ENCODE measurements at regions not wholly inside any gene's neighbourhood (a gene's known extent, or its start where the extent isn't known, plus 50 kb on each side); places are given as distances from the start of the nearest gene placed in this dataset.

GRCh38 chr19:33962161-33962560 lies 165.5 kb downstream of the KCTD15 start:
- POLR2A ChIA-PET: no interaction called here
- intact Hi-C loops (cut with DNase I, micrococcal nuclease): no loop called here

GRCh38 chr19:33963514-33963913 lies 166.8 kb downstream of the KCTD15 start:
- Mint-ChIP-seq H3K27ac (no peak overlapping the region), H3K4me3 (no peak overlapping the region), H3K9me3 (peaks cover 3% of the 10 kb centered on the region), H3K4me1 (ENCODE audit: low read depth) (no peaks in the 10 kb centered on the region), H3K27me3 (peaks cover 29% of the 10 kb centered on the region), H3K36me3 (ENCODE audit: low read depth) (no peaks in the 10 kb centered on the region)
- no peak overlapping the region for H3K27ac ChIP-seq (ENCODE audit: low read depth in 1 of 2, low read length in 2 of 2)
- no peaks in the 10 kb centered on the region for H3K4me1 ChIP-seq (ENCODE audit: insufficient read depth, low read length)
- intact Hi-C loops (cut with DNase I, micrococcal nuclease): no loop called here
- no peaks in the 10 kb centered on the region for H3K27me3 ChIP-seq (ENCODE audit: control insufficient read depth in 1 of 2, insufficient read depth in 2 of 2, low read length in 2 of 2)
- POLR2A ChIA-PET: no interaction called here
- TF ChIP-seq CTCF (IDR thresholded peaks at IDR 0.05): no peak
- ATAC-seq (ENCODE audit: poor library complexity): no peak
- CTCF ChIA-PET: no interaction called here
- H3K4me3 ChIP-seq (ENCODE audit: low read length): no peak overlapping the region
- DNase-seq: no peak
- H3K36me3 ChIP-seq (ENCODE audit: insufficient read depth, low read length): no peaks in the 10 kb centered on the region
- H3K9me3 ChIP-seq (ENCODE audit: control insufficient read depth in 1 of 2, insufficient read depth in 1 of 2, low read length in 2 of 2): peaks cover 0 to 14% of the 10 kb centered on the region in 2 experiments

More at GRCh38 chr19:33962161-33962560, 165.5 kb downstream of the KCTD15 start:
- H3K27me3 ChIP-seq (ENCODE audit: control insufficient read depth in 1 of 2, insufficient read depth in 2 of 2, low read length in 2 of 2): no peaks in the 10 kb centered on the region
- no peaks in the 10 kb centered on the region for H3K4me1 ChIP-seq (ENCODE audit: insufficient read depth, low read length)
- Mint-ChIP-seq H3K27ac (no peak overlapping the region), H3K36me3 (ENCODE audit: low read depth) (no peaks in the 10 kb centered on the region), H3K4me3 (no peak overlapping the region), H3K4me1 (ENCODE audit: low read depth) (no peaks in the 10 kb centered on the region), H3K9me3 (peaks cover 3% of the 10 kb centered on the region), H3K27me3 (peaks cover 34% of the 10 kb centered on the region)
- H3K4me3 ChIP-seq (ENCODE audit: low read length): no peak overlapping the region
- no peak for ATAC-seq (ENCODE audit: poor library complexity)
- TF ChIP-seq CTCF (IDR thresholded peaks at IDR 0.05): no peak
- no peak overlapping the region for H3K27ac ChIP-seq (ENCODE audit: low read depth in 1 of 2, low read length in 2 of 2)
- H3K9me3 ChIP-seq (ENCODE audit: control insufficient read depth in 1 of 2, insufficient read depth in 1 of 2, low read length in 2 of 2): peaks cover 0 to 9% of the 10 kb centered on the region in 2 experiments
- CTCF ChIA-PET: no interaction called here
- no peak for DNase-seq
- H3K36me3 ChIP-seq (ENCODE audit: insufficient read depth, low read length): no peaks in the 10 kb centered on the region

GRCh38 chr19:33971073-33971472 lies 174.4 kb downstream of the KCTD15 start:
- Mint-ChIP-seq H3K4me1 (ENCODE audit: low read depth) (no peaks in the 10 kb centered on the region), H3K27ac (no peak overlapping the region), H3K27me3 (peaks cover 30% of the 10 kb centered on the region), H3K36me3 (ENCODE audit: low read depth) (no peaks in the 10 kb centered on the region), H3K4me3 (no peak overlapping the region), H3K9me3 (peaks cover 8% of the 10 kb centered on the region)
- DNase-seq (no peak), ATAC-seq (ENCODE audit: poor library complexity) (no peak)
- Histone ChIP-seq H3K4me3 (ENCODE audit: low read length) (no peak overlapping the region), H3K9me3 (ENCODE audit: control insufficient read depth in 1 of 2, insufficient read depth in 1 of 2, low read length in 2 of 2) (peaks cover 0 to 28% of the 10 kb centered on the region in 2 experiments), H3K27me3 (ENCODE audit: control insufficient read depth in 1 of 2, insufficient read depth in 2 of 2, low read length in 2 of 2) (peaks cover 3 to 16% of the 10 kb centered on the region in 2 experiments), H3K27ac (ENCODE audit: low read depth in 1 of 2, low read length in 2 of 2) (no peak overlapping the region), H3K4me1 (ENCODE audit: insufficient read depth, low read length) (no peaks in the 10 kb centered on the region), H3K36me3 (ENCODE audit: insufficient read depth, low read length) (no peaks in the 10 kb centered on the region)
- no peak for TF ChIP-seq CTCF (IDR thresholded peaks at IDR 0.05)
- ChIA-PET POLR2A (no interaction called here), CTCF (no interaction called here)
- intact Hi-C loops (cut with DNase I, micrococcal nuclease): no loop called here

Data from CD4-positive, alpha-beta T cell (primary cell).